Thyroid gland (tissue), 4 donors: ENCODE measurements at regions not wholly inside any gene's neighbourhood (a gene's known extent, or its start where the extent isn't known, plus 50 kb on each side); places are given as distances from the start of the nearest gene placed in this dataset.

Experiments used
- DNase-seq, 2 donors: peaks; one replicate each; pipeline ENCODE4 v3.0.0-alpha.2; 2019
- H3K27ac ChIP-seq, 3 donors: fragments of 200-600 bp; sonication (generic); 1 replicate in 2 of 3; 2 replicates in 1 of 3; pipeline ENCODE4 v1.5.1; 2016 to 2019; ENCODE audit warnings: mild to moderate bottlenecking in 1 of 3, moderate library complexity in 1 of 3
- H3K27me3 ChIP-seq: fragments of 200-600 bp; sonication (generic); one replicate; pipeline ENCODE4 v1.5.1; 2019
- H3K36me3 ChIP-seq, 2 donors: fragments of 200-600 bp; sonication (generic); one replicate each; pipeline ENCODE4 v1.5.1; 2016 to 2019
- H3K4me1 ChIP-seq, 2 donors: fragments of 200-600 bp; sonication (generic); one replicate each; pipeline ENCODE4 v1.5.1; 2017 to 2019
- H3K4me3 ChIP-seq, 3 donors: fragments of 200-600 bp; sonication (generic); replicated peaks in 1 of 3; 1 replicate in 2 of 3; 2 replicates in 1 of 3; pipeline ENCODE4 v1.5.1; 2016; ENCODE audit warnings: mild to moderate bottlenecking in 1 of 3
- H3K9me3 ChIP-seq: fragments of 200-600 bp; sonication (generic); one replicate; pipeline ENCODE4 v1.5.1; 2017
- POLR2A ChIP-seq, 2 donors: fragments of 450-650 bp; IDR thresholded peaks; one replicate each; pipeline ENCODE4 v1.6.1; 2017; ENCODE audit warnings: antibody characterized with exemption in 2 of 2, mild to moderate bottlenecking in 2 of 2, moderate library complexity in 1 of 2
- WGBS, 2 donors: methylation state at CpG; one replicate each; pipeline ENCODE4 v1.1.5; 2017; 5-methylcytosine and 5-hydroxymethylcytosine counted together
- intact Hi-C: fragments of 100-400 bp; cut with DNase I; formaldehyde crosslinking; loops from one replicate; pipeline ENCODE4 v1.15.1; 2023
- TF ChIP-seq, protein P1 (sequence below), 6 experiments: fragments of 200-600 bp in 3 of 6; fragments of 450-650 bp in 3 of 6; sonication (generic) in 3 of 6; IDR thresholded peaks; one replicate each; pipeline ENCODE4 v1.5.1; 2016 to 2019; ENCODE audit warnings: antibody characterized with exemption in 6 of 6, mild to moderate bottlenecking in 2 of 6, inconsistent platforms in 1 of 6, moderate library complexity in 1 of 6

DNA sequence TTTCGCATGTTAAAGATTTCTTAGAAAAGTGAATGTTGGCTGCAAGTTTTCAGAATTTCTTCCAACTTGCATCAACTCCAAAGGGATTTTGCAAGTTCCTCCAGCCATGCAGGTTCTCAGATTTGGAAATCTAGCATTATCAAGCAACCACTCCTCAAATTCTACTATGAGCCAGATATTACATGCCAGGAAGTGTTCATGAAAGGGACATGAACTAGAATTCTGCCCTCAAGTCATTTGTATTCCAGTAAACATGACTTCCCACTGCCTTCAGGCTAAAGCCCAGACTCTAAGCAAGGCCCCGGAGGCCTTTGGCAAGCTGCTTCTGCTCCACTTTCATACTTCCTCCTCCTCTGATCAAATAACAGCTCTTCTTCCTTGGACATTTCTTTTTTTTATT lies 111.3 kb upstream of the PAPPA start:
- Histone ChIP-seq H3K4me1 (no peaks in the 10 kb centered on the region), H3K27ac (no peak overlapping the region), H3K36me3 (no peaks in the 10 kb centered on the region), H3K9me3 (no peaks in the 10 kb centered on the region), H3K27me3 (no peaks in the 10 kb centered on the region), H3K4me3 (no peak overlapping the region)
- 77 to 80% methylated on average over 2 of the region's 2 CpGs for WGBS, 2 donors
- TF ChIP-seq, protein P1, sequence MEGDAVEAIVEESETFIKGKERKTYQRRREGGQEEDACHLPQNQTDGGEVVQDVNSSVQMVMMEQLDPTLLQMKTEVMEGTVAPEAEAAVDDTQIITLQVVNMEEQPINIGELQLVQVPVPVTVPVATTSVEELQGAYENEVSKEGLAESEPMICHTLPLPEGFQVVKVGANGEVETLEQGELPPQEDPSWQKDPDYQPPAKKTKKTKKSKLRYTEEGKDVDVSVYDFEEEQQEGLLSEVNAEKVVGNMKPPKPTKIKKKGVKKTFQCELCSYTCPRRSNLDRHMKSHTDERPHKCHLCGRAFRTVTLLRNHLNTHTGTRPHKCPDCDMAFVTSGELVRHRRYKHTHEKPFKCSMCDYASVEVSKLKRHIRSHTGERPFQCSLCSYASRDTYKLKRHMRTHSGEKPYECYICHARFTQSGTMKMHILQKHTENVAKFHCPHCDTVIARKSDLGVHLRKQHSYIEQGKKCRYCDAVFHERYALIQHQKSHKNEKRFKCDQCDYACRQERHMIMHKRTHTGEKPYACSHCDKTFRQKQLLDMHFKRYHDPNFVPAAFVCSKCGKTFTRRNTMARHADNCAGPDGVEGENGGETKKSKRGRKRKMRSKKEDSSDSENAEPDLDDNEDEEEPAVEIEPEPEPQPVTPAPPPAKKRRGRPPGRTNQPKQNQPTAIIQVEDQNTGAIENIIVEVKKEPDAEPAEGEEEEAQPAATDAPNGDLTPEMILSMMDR (IDR thresholded peaks at IDR 0.05): no peak
- TF ChIP-seq POLR2A (IDR thresholded peaks at IDR 0.05): no peak
- DNase-seq: no peak
- intact Hi-C loops: no loop called here

- TF ChIP-seq POLR2A (IDR thresholded peaks at IDR 0.05): no peak
- no peaks in the 10 kb centered on the region for H3K9me3 ChIP-seq
- H3K36me3 ChIP-seq: no peaks in the 10 kb centered on the region
- H3K4me3 ChIP-seq: no peak overlapping the region
- intact Hi-C loops: no loop called here
- H3K27me3 ChIP-seq: no peaks in the 10 kb centered on the region
- H3K4me1 ChIP-seq: no peaks in the 10 kb centered on the region
- 92 to 98% methylated on average over 2 of the region's 2 CpGs for WGBS, 2 donors
- DNase-seq: no peak
- no peak overlapping the region for H3K27ac ChIP-seq
Measured at GRCh38 chr9:116045083-116045482, 108.5 kb upstream of the PAPPA start.

GRCh38 chr9:116048081-116048480 lies 105.5 kb upstream of the PAPPA start:
- Histone ChIP-seq H3K4me1 (no peaks in the 10 kb centered on the region), H3K27me3 (no peaks in the 10 kb centered on the region), H3K36me3 (no peaks in the 10 kb centered on the region), H3K27ac (no peak overlapping the region), H3K9me3 (no peaks in the 10 kb centered on the region), H3K4me3 (no peak overlapping the region)
- TF ChIP-seq POLR2A (IDR thresholded peaks at IDR 0.05): no peak
- TF ChIP-seq, protein P1 (IDR thresholded peaks at IDR 0.05): no peak
- no peak for DNase-seq
- WGBS, 2 donors: 67 to 79% methylated on average over 2 of the region's 2 CpGs
- intact Hi-C loops: no loop called here

GRCh38 chr9:116049456-116049855 lies 104.1 kb upstream of the PAPPA start:
- intact Hi-C loops: no loop called here
- H3K27ac ChIP-seq: no peak overlapping the region
- TF ChIP-seq, protein P1 (IDR thresholded peaks at IDR 0.05): no peak
- TF ChIP-seq POLR2A (IDR thresholded peaks at IDR 0.05): no peak
- H3K4me1 ChIP-seq: no peaks in the 10 kb centered on the region
- 82 to 88% methylated on average over 4 of the region's 4 CpGs for whole genome bisulfite sequencing, 2 donors
- H3K9me3 ChIP-seq: no peaks in the 10 kb centered on the region
- no peaks in the 10 kb centered on the region for H3K36me3 ChIP-seq
- DNase-seq: no peak
- no peak overlapping the region for H3K4me3 ChIP-seq
- H3K27me3 ChIP-seq: no peaks in the 10 kb centered on the region

GRCh38 chr9:116051528-116051927 lies 102.1 kb upstream of the PAPPA start:
- Histone ChIP-seq H3K27ac (no peak overlapping the region), H3K4me3 (no peak overlapping the region), H3K9me3 (no peaks in the 10 kb centered on the region), H3K4me1 (no peaks in the 10 kb centered on the region), H3K36me3 (no peaks in the 10 kb centered on the region), H3K27me3 (no peaks in the 10 kb centered on the region)
- TF ChIP-seq, protein P1 (IDR thresholded peaks at IDR 0.05): no peak
- no peak for TF ChIP-seq POLR2A (IDR thresholded peaks at IDR 0.05)
- intact Hi-C loops: no loop called here
- 81 to 88% methylated on average over 2 of the region's 2 CpGs for WGBS, 2 donors
- DNase-seq: no peak

DNA sequence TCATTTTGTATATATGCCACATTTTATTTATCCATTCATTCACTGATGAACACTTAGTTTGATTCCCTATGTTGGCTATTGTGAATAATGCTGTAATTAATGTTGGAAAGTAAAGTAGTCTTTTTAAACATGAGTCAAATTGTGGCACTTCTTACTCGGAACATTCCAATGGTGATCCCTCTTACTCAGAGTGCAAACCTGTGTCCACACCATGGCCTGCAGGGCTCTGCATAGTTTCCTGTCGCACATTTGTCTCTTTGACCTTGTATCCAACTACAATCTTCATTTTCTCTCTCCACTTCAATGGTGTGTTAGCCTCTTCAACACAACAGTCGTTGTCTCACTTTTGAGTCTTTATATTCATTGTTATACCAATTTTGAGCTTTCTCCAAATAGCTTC lies 98.1 kb upstream of the PAPPA start:
- Histone ChIP-seq H3K27me3 (no peaks in the 10 kb centered on the region), H3K27ac (no peak overlapping the region), H3K36me3 (no peaks in the 10 kb centered on the region), H3K9me3 (no peaks in the 10 kb centered on the region), H3K4me3 (no peak overlapping the region), H3K4me1 (no peaks in the 10 kb centered on the region)
- TF ChIP-seq, protein P1 (IDR thresholded peaks at IDR 0.05): no peak
- no peak for TF ChIP-seq POLR2A (IDR thresholded peaks at IDR 0.05)
- intact Hi-C loops: no loop called here
- WGBS, 2 donors: 75 to 89% methylated on average over 3 of the region's 3 CpGs
- DNase-seq: no peak
